ENCODE measurements at regions not wholly inside any gene's neighbourhood (a gene's known extent, or its start where the extent isn't known, plus 50 kb on each side); places are given as distances from the start of the nearest gene placed in this dataset.

GRCh38 chrX:6679988-6680387 lies 145.1 kb upstream of the VCX3A start:
- no peak overlapping the region for H3K4me3 ChIP-seq
- H3K9me3 ChIP-seq, result peaks cover 0 to 6% (median 0%) of the 10 kb centered on the region in 8 donors
- 79 to 100% (median 91%) methylated on average over 2 of the region's 2 CpGs for WGBS, 5 donors
- H3K27ac ChIP-seq, result no peak overlapping the region
- H3K4me1 ChIP-seq, result no peaks in the 10 kb centered on the region
- intact Hi-C loops (cut with DNase I; ENCODE audit: low total_unique reads), result no loop called here
- DNase-seq, result no peak
- no peak for TF ChIP-seq POLR2AphosphoS5 (IDR thresholded peaks at IDR 0.05)
- TF ChIP-seq CTCF (IDR thresholded peaks at IDR 0.05 in 8 of 11, conservative IDR thresholded peaks at IDR 0.05 in 3 of 11), result no peak
- TF ChIP-seq POLR2A (IDR thresholded peaks at IDR 0.05), result no peak
- no peaks in the 10 kb centered on the region for H3K36me3 ChIP-seq
- H3K27me3 ChIP-seq (replicated peaks in 1 of 7), result no peaks in the 10 kb centered on the region

- Histone ChIP-seq H3K4me3 (no peak overlapping the region), H3K4me1 (no peaks in the 10 kb centered on the region), H3K9me3 (peaks cover 0 to 6% (median 0%) of the 10 kb centered on the region in 8 donors), H3K36me3 (no peaks in the 10 kb centered on the region), H3K27me3 (replicated peaks in 1 of 7) (no peaks in the 10 kb centered on the region), H3K27ac (no peak overlapping the region)
- whole genome bisulfite sequencing, 5 donors, result 81 to 86% (median 84%) methylated on average over 5 of the region's 5 CpGs
- intact Hi-C loops (cut with DNase I; ENCODE audit: low total_unique reads), result no loop called here
- DNase-seq, result no peak
- TF ChIP-seq POLR2AphosphoS5 (IDR thresholded peaks at IDR 0.05) (no peak), POLR2A (IDR thresholded peaks at IDR 0.05) (no peak), CTCF (IDR thresholded peaks at IDR 0.05 in 8 of 11, conservative IDR thresholded peaks at IDR 0.05 in 3 of 11) (no peak)
Observed at GRCh38 chrX:6679550-6679949, 144.6 kb upstream of the VCX3A start.

GRCh38 chrX:6678313-6678712 lies 143.4 kb upstream of the VCX3A start:
- H3K27me3 ChIP-seq (replicated peaks in 1 of 7), result no peaks in the 10 kb centered on the region
- 73 to 78% (median 75%) methylated on average over 7 of the region's 7 CpGs for WGBS, 5 donors
- H3K9me3 ChIP-seq, result peaks cover 0 to 6% (median 0%) of the 10 kb centered on the region in 8 donors
- intact Hi-C loops (cut with DNase I; ENCODE audit: low total_unique reads), result no loop called here
- no peak overlapping the region for H3K27ac ChIP-seq
- H3K4me1 ChIP-seq, result no peaks in the 10 kb centered on the region
- TF ChIP-seq POLR2A (IDR thresholded peaks at IDR 0.05), result no peak
- TF ChIP-seq CTCF (IDR thresholded peaks at IDR 0.05 in 8 of 11, conservative IDR thresholded peaks at IDR 0.05 in 3 of 11), result no peak
- TF ChIP-seq POLR2AphosphoS5 (IDR thresholded peaks at IDR 0.05), result no peak
- no peak overlapping the region for H3K4me3 ChIP-seq
- DNase-seq, result no peak
- H3K36me3 ChIP-seq, result no peaks in the 10 kb centered on the region

GRCh38 chrX:6674734-6675133 lies 139.8 kb upstream of the VCX3A start:
- intact Hi-C loops (cut with DNase I; ENCODE audit: low total_unique reads), result no loop called here
- Histone ChIP-seq H3K27me3 (replicated peaks in 1 of 7) (no peaks in the 10 kb centered on the region), H3K9me3 (peaks cover 0 to 5% (median 0%) of the 10 kb centered on the region in 8 donors), H3K4me3 (no peak overlapping the region), H3K4me1 (no peaks in the 10 kb centered on the region), H3K27ac (no peak overlapping the region), H3K36me3 (no peaks in the 10 kb centered on the region)
- 69 to 85% (median 79%) methylated on average over 4 of the region's 4 CpGs for WGBS, 5 donors
- DNase-seq, result no peak
- TF ChIP-seq CTCF (IDR thresholded peaks at IDR 0.05 in 8 of 11, conservative IDR thresholded peaks at IDR 0.05 in 3 of 11) (no peak), POLR2AphosphoS5 (IDR thresholded peaks at IDR 0.05) (no peak), POLR2A (IDR thresholded peaks at IDR 0.05) (no peak)
